22Rv1 (cell line): ENCODE measurements at regions not wholly inside any gene's neighbourhood (a gene's known extent, or its start where the extent isn't known, plus 50 kb on each side); places are given as distances from the start of the nearest gene placed in this dataset.

Source experiments
- CTCF ChIP-seq: fragments of 450-650 bp; IDR thresholded peaks from 2 replicates; pipeline ENCODE4 v1.5.1; 2017; ENCODE audit warnings: mild to moderate bottlenecking
- ZFX ChIP-seq: fragments of 450-650 bp; IDR thresholded peaks from 2 replicates; pipeline ENCODE4 v1.6.1; 2017; ENCODE audit warnings: antibody characterized with exemption, borderline replicate concordance

GRCh38 chr6:119862719-119863118, 513.2 kb upstream of the MAN1A1 start:
- TF ChIP-seq CTCF (no peak), ZFX (no peak)
